GM19324 (cell line): ENCODE measurements at regions not wholly inside any gene's neighbourhood (a gene's known extent, or its start where the extent isn't known, plus 50 kb on each side); places are given as distances from the start of the nearest gene placed in this dataset.

ENCODE experiments used
- ATAC-seq: cut with Tn5 transposase; IDR thresholded peaks from one replicate; pipeline ENCODE4 v1.9.1; 2021; ENCODE audit warnings: mild to moderate bottlenecking, moderate library complexity; ENCODE audit not compliant: unreplicated experiment, low FRiP score

DNA sequence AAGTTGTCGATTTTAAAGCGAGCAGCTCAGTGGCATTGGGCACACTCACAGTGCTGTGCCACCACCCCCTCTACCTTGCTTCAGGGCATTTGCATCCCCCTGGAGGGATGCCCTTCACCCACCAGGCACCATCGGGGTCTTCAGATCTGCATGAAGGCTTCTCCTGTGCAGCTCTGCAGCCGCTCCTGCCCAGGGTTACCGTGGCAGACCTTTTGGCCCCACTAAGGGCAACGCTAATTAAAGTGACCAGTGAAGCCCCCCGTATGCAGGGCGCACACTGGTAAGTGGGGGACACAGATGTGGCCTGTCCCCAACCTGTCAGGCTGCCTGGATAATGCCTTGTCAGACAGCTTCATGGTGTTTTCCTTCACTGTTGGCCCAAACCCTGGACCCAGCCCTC, 1117.7 kb downstream of the BRD1 start:
- no peak for ATAC-seq

DNA sequence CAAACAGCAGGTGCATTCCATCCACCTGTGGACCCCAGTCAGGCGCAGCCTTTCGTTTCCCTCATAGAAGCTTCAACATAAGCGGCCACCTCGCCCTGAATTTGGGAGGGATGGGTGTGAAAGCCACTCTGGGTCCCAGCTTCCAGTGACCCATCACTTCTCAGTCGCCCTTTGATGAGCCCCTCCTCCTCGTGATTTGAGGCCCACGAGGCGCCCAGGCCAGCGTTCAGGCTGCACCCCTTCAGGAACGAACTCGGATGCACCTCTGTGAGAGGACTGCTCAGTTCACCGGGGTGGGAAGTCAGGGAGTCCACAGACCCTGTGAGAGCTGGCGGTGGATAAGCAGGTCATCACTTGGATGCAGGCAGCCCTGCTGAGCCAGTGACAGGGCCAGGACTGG, 1118.2 kb downstream of the BRD1 start:
- ATAC-seq = no peak

DNA sequence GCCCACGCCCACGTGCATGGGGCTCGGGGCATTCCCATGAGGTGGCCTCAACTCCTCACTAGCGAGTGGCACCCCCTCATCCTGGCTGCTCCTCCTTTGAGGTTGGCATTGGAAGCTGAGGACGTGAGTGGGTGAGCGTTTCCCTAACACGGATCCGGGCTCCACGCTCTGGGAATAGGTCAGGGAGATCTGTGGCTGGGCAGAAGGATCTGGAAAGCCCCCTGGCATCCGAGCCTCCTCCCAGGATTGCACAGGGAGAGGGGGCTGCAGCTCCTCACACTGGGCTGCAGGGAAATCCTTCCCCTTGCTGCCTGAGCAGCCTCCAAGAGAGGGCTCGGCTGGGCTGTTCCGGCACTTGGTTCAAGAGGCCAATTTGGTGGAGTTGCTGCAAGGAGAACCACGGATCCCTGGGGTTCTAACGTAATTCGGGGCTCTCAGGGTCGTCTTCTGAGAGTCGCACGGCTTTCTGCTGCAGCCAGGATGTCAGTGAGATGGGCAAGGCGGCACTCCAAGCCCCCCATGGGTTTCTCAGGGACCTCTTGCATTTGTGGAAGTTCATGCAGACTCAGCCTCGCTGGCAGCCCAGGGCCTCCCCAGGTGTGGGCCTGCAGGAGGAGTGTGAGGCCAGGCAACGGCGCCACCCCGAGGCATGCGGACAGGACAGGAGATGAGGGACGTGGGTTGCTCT, 1119.0 kb downstream of the BRD1 start:
- ATAC-seq = no peak

DNA sequence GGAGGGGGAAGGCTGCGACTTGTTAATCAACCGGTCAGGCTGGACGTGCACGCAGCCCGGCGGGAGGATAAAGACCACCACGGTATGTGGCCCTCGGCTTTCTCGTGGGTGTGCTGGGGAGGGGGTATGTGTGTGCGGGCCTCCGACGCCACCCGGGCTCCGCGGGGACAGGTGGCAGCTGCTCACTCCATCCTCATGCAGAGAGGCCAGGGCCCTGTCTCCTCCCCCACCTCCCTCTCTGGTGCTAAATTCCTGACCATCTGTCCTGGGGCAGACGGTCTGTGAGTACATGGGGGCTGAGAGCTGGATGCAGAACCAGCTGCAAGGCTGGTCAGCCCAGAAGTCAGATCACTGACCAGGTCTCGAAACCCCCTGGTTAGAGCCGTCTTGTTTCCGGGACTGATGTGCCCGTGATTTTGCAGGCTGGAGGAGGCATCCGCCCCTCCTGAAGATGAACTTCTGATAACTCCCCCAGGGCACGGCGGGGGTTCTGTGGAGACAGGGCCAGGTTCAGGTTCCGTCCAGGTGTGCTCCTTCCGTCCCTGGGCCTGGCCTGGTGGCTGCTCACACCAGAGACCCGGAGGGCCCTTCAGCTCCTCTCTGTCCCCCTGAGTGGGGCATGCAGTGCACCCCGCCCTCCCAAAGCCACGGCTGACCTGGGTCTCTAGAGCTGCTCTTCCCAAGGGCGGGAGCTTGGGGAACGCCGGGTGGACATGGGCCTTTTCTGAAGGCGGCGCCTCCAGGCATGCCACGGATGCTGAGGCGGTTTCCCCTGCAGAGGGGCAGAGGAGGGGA, 1119.7 kb downstream of the BRD1 start:
- no peak for ATAC-seq

DNA sequence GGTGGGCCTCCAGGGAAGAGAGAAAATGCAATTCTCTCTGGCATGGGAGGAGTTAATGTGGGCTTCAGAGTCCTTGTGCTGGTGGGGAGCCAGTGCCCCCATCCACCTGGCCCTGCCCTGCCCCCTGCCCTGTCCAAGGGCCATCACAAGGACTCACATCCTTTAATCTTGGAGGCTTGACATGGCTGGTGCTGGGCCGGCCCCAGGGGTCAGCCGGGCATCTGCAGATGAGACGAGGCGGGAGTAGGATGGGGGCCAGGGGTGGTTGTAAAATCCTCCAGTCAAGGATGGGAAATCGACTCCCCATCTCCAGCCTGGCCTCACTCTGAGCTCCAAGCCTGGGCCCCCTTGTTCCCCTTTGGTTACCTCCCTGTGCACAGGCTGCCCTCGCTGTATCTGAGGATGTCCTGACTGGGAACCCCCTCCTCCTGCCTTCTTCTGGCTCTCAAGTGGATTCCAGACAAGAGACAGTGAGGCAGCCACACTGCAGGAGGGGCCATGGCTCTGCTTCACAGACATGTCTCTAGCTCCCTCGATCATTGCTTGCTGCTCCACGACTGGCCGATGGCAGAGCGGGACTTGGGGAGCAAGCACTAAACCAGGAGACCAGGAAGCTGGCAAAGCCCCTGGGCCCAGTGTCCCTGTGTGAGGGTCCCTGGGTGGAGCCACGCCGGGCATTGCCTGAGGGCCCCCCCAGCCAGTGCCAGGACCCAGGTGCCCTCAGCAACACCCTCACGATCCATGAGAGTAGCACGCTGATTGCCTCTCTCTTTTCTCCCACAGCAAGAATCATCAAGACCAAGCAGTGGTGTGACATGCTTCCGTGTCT, 1120.5 kb downstream of the BRD1 start:
- no peak for ATAC-seq

DNA sequence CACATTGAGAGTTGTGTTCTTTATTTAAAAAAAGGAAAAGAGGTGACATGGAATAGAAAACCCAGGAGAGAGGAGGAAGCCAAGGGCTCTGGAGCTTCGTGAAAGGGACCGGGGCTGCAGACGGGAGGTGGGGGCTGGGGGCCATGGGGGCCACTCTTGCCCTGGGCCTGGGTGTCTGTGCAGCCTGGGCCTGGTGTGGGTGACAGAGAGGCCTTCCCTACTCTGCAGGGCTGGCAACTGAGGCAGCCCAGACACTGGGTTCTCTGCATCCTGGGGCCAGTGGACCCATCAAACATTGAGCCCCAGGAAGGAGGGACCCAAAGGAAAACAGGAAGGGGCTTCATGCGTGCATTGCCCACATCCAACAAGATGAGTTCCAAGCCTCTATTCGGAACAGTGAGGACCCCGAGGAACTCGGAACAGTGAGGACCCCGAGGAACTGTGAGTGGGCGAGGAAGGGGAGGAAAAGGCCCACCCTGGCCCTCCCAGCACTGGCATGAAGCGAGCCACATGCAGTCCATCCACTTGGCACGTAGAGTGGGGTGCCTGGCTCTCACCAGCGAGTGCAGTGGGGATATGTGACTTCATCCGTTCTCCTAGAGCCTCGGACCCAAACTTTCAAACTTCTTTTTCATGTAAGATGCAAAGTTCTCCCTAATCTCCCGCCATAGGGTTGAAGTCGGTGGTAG, 1121.6 kb downstream of the BRD1 start:
- ATAC-seq = no peak

DNA sequence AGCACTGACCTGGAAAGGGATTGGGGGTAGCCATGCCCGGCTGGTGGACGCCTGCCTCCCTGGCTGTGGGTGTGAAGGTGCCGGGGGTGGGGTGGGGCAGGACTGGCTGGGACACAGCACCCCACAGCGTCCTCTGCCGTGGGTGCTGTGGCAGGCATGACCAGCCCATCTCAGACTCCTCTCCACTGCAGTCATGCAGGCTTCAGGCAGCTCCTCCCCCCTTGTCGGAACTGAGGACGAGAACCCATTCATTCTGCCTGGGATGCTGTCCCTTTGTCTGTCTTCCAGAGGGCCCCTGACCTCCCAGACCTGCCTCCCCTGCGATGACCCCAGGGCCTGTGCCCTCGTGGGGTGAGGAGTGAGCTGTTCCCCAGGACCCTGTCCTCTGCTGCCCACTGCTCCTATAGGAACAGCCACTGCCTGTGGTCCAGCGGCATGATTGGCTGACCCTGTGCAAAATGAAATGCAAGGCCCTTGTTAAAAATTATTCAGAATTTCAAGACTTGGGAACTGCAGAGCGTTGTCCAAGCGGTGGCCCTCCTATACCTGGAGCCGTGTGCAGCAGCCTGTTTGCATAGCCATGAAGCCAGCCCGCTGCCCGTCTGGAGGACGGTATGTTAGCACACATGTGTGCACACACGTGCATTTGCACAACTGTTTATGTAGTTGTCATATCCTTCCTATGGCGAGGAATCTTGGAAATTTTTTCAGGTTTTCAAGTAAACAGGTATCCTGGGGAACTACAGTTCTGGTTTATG, 1122.3 kb downstream of the BRD1 start:
- no peak for ATAC-seq

DNA sequence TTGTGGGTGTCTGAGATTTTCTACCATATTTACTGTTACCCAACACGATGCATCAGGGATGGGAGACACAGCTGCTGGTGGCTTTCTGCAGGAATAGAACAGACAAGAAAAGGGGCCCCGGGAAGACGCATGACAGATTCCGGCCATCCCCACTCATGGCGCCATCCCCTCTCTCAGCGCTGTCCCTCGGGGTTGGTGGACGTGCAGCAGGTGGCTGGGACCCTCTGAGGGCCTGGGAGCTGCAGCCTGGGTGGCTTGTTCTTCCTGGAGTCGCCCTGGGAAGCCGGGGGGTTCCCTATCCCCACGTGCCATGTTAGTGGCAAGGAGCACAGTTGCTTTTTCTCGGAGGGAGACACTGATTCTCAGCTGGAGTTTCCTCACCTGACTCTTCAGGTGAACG, 1123.3 kb downstream of the BRD1 start:
- ATAC-seq = no peak

DNA sequence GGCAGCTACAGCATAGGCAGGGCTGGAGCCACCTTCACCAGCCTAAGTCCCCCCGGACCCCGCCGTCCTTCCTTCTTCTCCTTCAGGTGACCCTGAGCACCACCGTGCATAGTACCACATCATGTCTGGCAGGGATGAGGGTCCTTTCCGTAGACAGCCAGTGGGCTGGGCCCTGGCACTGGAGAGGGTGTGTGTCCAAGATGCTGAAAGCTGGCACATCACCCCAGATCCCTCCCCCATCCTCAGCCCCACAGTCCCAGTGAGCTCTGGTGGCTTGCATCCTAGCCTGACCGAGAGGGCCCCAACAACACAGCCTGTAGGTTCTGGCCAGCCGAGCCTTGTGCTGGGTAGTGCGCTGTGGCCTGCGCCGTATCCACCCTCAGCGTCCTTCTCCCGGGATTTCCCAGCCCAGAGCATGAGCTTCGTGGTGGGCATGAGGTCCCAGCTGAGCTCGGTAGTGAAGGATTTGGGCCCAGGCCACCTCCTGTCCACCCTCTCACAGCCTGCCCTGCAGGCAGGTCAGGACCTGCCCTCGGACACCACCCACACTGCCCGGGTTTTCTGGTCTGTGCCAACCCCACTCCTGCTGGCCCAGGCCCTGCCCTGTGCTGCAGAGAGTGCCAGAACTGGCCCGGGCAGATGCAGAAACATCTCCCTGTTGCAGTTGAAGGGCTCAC, 1124.3 kb downstream of the BRD1 start:
- ATAC-seq = no peak

DNA sequence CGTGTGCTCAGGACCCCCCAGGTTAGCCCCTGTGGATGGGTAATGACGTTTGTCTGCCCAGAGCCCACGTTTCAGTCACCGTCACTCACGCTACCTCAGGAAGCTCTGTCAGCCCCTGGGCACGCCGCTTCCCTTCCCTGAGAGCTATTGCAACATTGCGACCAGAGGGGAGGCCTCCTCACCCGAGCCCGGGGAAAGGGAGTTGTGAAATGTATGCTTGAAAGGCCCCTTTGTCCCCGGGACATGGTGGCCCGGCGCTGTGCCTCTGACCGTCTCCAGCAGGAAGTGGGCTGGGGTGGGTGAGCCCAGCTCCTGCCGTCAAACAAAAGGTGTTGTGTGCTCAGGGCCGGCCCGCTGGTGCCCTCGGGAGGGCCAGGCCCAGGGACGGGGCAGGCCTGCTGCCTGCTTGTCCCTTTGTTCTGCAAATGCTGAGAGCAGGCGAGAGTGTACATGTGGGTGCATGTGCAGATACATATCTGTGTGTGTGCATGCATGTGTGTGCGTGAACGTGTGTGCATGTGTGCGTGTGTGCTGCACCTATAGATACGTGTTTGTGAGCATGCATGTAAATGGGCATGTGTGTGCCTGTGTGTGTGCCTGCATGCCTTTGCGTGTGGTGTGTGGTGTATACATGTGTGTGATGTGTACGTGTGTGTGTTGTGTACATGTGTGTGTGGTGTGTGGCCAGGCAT, 1125.0 kb downstream of the BRD1 start:
- no peak for ATAC-seq

DNA sequence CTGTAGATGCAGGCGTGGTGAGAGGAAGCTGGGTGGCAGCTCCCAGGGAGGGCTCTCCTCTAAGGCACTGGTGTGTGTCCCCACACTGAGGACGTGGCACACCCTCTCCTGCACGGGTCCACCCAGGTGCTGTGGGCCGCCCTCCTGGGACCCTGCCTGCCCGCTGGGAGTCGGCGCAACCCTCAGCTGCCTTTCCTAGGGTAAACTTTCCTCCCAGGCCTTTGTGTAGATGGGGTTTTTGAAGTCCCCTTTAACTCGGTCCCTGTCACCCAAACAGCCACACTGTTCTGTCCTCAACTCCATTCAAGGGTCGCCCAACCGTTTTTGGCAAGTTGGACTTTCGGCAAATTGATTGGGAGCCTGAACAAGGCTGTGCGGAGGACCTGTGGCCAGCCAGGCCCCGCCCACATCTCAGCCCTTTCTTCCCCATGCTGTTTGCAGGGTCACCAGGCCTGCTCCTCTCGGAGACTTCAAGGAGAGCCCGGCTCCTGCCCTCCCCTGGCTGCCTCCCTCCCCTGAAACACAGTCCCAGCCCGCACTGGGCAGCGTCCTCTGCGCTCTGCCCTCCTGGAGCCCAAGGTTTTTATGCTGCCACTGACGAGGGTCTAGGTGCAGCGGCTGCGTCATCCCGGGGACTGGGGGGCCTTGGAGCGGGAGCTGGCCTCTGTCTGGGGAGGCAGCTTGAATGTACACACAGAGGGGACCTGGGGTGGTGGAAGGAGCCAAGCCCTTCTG, 1126.2 kb downstream of the BRD1 start:
- ATAC-seq = no peak

DNA sequence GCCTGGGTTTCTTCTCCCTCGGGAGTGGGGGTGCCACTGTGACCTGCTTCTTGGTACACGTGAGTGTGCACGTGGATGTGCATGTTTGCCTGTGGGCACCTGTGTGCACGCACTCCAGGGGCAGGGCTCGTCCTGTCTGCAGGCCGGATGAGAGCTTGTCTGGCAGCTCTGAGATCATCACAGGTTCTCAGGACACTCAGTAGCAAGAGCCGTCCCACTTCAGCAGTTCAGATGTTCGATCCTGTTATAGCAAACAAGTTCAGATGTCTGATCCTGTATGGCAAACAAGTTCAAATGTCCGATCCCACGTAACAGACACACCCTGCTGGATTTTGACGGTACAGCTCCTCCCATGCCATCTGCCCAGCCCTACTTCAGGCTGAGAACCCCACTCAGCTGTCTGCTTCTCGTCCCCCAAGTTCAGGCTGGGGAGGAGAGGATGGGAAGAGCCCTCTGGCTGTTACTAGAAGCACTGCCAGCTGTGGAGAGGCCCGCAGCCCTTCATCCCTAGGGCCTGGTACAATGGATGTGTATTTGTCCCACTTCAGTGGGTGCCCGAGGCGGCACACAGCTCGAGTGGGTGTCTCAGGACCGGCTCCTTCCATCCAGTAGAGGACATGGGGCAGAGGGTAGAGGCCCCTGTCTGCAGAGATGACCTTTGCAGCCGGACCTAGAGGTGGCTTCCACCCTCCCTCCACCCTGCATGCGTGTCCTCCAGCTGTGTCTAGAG, 1126.9 kb downstream of the BRD1 start:
- ATAC-seq = no peak

DNA sequence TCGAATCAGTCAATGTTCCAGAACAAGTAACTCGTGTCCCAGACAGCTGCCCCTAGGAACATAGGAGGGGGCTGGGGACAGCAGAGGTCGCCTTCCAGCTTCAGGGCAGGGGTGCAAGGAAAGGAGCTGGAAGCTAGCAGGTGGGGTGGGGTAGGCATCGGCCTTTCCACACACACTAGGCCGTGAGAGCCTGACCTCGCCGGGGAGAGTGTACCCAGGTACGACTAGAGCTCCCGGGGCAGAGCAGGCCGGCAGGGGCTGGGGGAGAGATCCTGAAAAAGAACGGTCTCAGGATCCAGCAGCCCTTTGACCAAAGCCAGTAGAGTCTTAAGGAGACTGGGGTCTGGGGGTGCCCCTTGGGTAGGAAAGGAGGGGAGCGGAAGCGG, 1127.5 kb downstream of the BRD1 start:
- ATAC-seq = no peak

DNA sequence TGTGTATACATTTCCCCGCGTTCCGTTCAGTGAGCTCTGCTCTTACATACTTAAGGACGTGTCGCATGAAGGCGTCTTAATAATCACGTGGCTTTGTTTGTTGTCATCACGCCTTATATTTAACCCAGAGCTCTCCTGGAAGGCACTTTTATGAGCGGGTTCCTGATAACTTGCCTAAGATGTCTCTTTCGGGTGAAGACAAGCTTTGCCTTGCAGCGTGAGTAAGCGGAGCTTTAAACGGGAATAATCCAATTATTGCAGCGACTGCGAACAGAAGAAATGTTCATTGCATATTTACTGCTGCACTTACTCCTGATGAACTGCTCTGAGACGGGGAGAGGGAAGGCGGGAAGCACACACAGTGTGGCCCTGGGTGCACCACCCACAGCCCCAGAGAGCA, 1128.2 kb downstream of the BRD1 start:
- no peak for ATAC-seq

DNA sequence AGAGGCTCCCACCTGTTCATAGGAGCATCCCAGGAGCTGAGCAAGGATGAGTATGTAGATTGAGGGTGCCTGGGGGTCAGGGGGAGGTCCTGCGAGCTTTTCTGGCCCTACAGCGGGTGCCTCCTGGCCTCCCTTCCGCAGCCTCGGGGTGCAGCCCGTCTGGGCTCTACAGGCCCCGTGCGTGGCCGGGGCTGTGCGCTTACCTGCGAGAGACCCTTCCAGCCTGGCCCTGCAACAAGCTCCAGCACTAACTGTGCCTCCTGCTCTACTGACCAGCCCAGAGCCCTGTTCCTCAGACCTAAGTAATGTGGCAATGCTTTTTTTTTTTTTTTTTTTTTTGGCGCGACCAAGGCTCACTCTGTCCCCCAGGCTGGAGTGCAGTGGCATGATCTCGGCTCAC, 1129.1 kb downstream of the BRD1 start:
- no peak for ATAC-seq

DNA sequence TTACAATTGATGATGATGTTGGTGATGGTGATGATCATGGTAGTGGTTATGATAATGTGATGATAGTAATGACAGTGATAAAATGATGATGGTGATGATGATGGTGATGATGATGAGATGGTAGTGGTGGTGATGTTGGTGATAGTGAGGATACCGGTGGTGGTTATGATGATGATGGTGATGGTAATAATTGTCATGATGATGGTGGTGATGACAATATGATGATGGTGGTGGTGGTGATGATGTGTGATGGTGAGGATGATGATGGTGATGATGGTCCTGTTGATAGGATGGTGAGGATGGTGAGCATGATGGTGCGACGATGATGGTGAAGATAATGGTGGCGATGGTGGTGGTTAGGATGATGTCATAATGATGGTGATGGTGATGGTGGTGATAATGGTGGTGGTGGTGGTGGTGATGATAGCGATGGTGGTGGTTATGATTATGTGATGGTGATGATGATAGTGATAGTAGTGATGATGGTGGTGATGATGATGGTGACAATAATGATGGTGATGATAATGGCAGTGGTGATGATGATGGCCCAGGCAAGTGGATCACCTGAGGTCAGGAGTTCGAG, 1129.9 kb downstream of the BRD1 start:
- ATAC-seq = no peak

DNA sequence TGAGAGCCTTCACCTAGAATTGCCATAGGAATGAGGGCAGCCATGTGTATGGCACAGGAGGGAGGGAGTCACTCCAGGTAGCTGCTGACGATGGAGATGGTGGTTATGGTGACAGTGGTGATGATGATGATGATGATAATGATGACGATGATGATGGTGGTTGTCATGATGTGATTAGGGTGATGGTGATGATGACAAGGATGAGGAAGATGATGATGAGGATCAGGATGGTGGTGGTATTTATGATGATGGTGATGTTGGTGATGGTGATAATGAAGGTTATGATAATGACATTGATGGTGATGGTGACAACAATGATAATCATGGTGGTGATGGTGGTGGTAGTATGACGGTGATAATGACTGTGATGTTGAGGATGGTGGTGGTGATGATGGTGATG, 1130.5 kb downstream of the BRD1 start:
- no peak for ATAC-seq
